NB4 (cell line): ENCODE measurements at regions not wholly inside any gene's neighbourhood (a gene's known extent, or its start where the extent isn't known, plus 50 kb on each side); places are given as distances from the start of the nearest gene placed in this dataset.

ENCODE experiments used
- CTCF ChIP-seq: IDR thresholded peaks from one replicate; pipeline ENCODE4 v1.5.1; 2012; ENCODE audit warnings: low read depth, low read length
- POLR2A ChIP-seq: IDR thresholded peaks from 2 replicates; pipeline ENCODE4 v1.6.1; 2011; ENCODE audit warnings: mild to moderate bottlenecking; ENCODE audit not compliant: insufficient read length; ENCODE audit errors: extremely low read depth

- TF ChIP-seq CTCF (no peak), POLR2A (no peak)
Observed at GRCh38 chr14:94960285-94961001, 190.5 kb upstream of the GSC start.
